ENCODE measurements at regions not wholly inside any gene's neighbourhood (a gene's known extent, or its start where the extent isn't known, plus 50 kb on each side); places are given as distances from the start of the nearest gene placed in this dataset.

- no peak for TF ChIP-seq EZH2 (IDR thresholded peaks at IDR 0.05; ENCODE audit: insufficient read depth, poor library complexity, severe bottlenecking)
- no peak for TF ChIP-seq EZH2phosphoT487 (IDR thresholded peaks at IDR 0.05; ENCODE audit: insufficient read depth, low read depth)
These were observed 279.2 kb upstream of the ZNF462 start for GRCh38 chr9:106583751-106584150.
